HepG2 (cell line): ENCODE measurements at regions not wholly inside any gene's neighbourhood (a gene's known extent, or its start where the extent isn't known, plus 50 kb on each side); places are given as distances from the start of the nearest gene placed in this dataset.

Experiments
- ATF3 ChIP-seq: sonication (generic); formaldehyde crosslinking; IDR thresholded peaks from 2 replicates; pipeline ENCODE4 v1.4.0; 2020; ENCODE audit warnings: missing genetic modification reagents
- BHLHE40 ChIP-seq: IDR thresholded peaks from 2 replicates; pipeline ENCODE4 v1.6.1; 2011; ENCODE audit warnings: low read length, improper control_type of control experiment
- BRD4 ChIP-seq: sonication (generic); formaldehyde crosslinking; IDR thresholded peaks from 2 replicates; pipeline ENCODE4 v1.4.0; 2020; ENCODE audit warnings: missing genetic modification reagents
- MEF2D ChIP-seq: sonication (generic); formaldehyde crosslinking; IDR thresholded peaks from 2 replicates; pipeline ENCODE4 v1.5.1; 2020; ENCODE audit warnings: mild to moderate bottlenecking, missing genetic modification reagents
- NFRKB ChIP-seq: fragments of 450-650 bp; IDR thresholded peaks from 2 replicates; pipeline ENCODE4 v1.6.1; 2017
- PBX3 ChIP-seq: sonication (generic); formaldehyde crosslinking; IDR thresholded peaks from 2 replicates; pipeline ENCODE4 v1.8.1; 2023; ENCODE audit warnings: missing genetic modification reagents, inconsistent platforms, borderline replicate concordance
- SP1 ChIP-seq, 2 experiments: fragments of 450-650 bp in 1 of 2; sonication (generic) in 1 of 2; formaldehyde crosslinking in 1 of 2; IDR thresholded peaks; 2 replicates each; pipeline versions ENCODE4 v1.4.0 to v1.6.1; 2016 to 2020; ENCODE audit warnings: missing genetic modification reagents in 1 of 2
- SUZ12 ChIP-seq: fragments of 150-350 bp; IDR thresholded peaks from 2 replicates; pipeline ENCODE4 v1.6.1; 2014; ENCODE audit warnings: low read depth, low read length
- ZNF660 ChIP-seq: sonication (generic); formaldehyde crosslinking; IDR thresholded peaks from 2 replicates; pipeline ENCODE4 v1.5.1; 2020; ENCODE audit warnings: mild to moderate bottlenecking, low read depth, missing genetic modification reagents, borderline replicate concordance
- TF ChIP-seq, protein P1 (sequence below): sonication (generic); formaldehyde crosslinking; IDR thresholded peaks from 2 replicates; pipeline ENCODE4 v1.5.0; 2020; ENCODE audit warnings: mild to moderate bottlenecking, missing genetic modification reagents, moderate library complexity
- TF ChIP-seq, protein P2 (sequence below): sonication (generic); formaldehyde crosslinking; IDR thresholded peaks from 2 replicates; pipeline ENCODE4 v1.8.0; 2022; ENCODE audit warnings: mild to moderate bottlenecking, missing genetic modification reagents; ENCODE audit not compliant: insufficient replicate concordance
- TF ChIP-seq, protein P3 (sequence below): sonication (generic); formaldehyde crosslinking; IDR thresholded peaks from 2 replicates; pipeline ENCODE4 v1.4.0; 2020; ENCODE audit warnings: mild to moderate bottlenecking, missing genetic modification reagents

GRCh38 chr7:26955516-26955915 lies 91.1 kb upstream of the SKAP2 start:
- TF ChIP-seq, protein P1, sequence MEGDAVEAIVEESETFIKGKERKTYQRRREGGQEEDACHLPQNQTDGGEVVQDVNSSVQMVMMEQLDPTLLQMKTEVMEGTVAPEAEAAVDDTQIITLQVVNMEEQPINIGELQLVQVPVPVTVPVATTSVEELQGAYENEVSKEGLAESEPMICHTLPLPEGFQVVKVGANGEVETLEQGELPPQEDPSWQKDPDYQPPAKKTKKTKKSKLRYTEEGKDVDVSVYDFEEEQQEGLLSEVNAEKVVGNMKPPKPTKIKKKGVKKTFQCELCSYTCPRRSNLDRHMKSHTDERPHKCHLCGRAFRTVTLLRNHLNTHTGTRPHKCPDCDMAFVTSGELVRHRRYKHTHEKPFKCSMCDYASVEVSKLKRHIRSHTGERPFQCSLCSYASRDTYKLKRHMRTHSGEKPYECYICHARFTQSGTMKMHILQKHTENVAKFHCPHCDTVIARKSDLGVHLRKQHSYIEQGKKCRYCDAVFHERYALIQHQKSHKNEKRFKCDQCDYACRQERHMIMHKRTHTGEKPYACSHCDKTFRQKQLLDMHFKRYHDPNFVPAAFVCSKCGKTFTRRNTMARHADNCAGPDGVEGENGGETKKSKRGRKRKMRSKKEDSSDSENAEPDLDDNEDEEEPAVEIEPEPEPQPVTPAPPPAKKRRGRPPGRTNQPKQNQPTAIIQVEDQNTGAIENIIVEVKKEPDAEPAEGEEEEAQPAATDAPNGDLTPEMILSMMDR (CRISPR knock-in tag), result no peak
- TF ChIP-seq BHLHE40 (no peak), SP1 (IDR thresholded peaks at IDR 0.05) (no peak), SP1 (CRISPR knock-in tag; IDR thresholded peaks at IDR 0.05) (no peak), MEF2D (CRISPR knock-in tag) (no peak), BRD4 (no peak), NFRKB (no peak), ZNF660 (no peak), PBX3 (no peak), SUZ12 (no peak), ATF3 (CRISPR knock-in tag) (no peak)
- TF ChIP-seq, protein P2, sequence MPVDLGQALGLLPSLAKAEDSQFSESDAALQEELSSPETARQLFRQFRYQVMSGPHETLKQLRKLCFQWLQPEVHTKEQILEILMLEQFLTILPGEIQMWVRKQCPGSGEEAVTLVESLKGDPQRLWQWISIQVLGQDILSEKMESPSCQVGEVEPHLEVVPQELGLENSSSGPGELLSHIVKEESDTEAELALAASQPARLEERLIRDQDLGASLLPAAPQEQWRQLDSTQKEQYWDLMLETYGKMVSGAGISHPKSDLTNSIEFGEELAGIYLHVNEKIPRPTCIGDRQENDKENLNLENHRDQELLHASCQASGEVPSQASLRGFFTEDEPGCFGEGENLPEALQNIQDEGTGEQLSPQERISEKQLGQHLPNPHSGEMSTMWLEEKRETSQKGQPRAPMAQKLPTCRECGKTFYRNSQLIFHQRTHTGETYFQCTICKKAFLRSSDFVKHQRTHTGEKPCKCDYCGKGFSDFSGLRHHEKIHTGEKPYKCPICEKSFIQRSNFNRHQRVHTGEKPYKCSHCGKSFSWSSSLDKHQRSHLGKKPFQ (CRISPR knock-in tag), result no peak
- TF ChIP-seq, protein P3, sequence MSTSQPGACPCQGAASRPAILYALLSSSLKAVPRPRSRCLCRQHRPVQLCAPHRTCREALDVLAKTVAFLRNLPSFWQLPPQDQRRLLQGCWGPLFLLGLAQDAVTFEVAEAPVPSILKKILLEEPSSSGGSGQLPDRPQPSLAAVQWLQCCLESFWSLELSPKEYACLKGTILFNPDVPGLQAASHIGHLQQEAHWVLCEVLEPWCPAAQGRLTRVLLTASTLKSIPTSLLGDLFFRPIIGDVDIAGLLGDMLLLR, result no peak
